ENCODE measurements at regions not wholly inside any gene's neighbourhood (a gene's known extent, or its start where the extent isn't known, plus 50 kb on each side); places are given as distances from the start of the nearest gene placed in this dataset.

DNA sequence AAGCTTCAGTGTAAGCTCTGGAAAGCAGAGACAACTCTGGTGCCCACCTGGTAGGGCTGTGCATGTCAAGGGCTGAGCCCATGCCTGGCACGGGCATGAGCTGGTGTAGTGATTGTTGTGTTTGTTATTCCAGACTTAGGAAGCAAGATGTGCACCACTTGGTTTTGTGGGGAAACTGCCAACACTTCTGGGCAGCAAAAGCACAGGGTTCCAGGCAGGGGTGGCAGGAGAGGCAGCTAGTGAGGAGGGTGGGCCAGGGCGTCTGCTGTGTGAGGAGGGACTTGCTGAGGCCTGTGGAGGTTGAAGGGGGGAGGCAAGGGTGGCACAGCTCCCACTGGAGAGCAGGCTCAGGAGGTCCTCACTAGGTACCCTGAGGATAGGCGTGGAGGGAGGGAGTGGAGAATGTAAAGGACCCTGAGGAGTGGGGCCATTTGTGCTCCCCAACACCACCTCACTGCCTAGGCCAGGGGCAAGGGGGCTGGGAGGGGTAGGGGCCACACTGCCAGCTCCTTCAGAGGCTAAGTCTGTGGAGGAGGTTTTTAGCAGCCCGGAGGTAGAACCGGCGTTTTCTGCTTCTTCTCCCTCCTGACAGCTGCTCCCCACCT lies 104.0 kb upstream of the POU3F3 start:
- FAIRE-seq: no peak
- no peak for DNase-seq (ENCODE audit: low spot score)

DNA sequence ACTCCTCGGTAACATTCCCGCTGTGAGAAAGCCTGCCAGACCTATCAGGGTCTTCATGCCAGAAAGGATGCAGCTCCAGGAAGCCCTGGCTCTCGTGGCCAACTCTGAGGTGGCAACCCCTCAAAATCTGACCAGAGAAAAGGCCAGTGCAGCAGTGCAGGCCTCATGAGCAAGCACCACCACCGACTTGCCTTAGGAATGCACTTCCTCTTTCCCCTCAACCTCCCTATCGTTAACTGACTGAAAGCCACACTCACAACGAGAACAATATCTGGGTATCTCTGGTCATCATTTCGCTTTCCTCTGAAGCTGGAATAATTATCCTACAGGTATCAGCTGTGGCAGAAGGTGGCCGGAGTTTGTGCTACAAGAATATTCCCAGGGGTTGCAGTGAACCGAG lies 101.4 kb upstream of the POU3F3 start:
- no peak for DNase-seq (ENCODE audit: low spot score)
- FAIRE-seq: no peak

DNA sequence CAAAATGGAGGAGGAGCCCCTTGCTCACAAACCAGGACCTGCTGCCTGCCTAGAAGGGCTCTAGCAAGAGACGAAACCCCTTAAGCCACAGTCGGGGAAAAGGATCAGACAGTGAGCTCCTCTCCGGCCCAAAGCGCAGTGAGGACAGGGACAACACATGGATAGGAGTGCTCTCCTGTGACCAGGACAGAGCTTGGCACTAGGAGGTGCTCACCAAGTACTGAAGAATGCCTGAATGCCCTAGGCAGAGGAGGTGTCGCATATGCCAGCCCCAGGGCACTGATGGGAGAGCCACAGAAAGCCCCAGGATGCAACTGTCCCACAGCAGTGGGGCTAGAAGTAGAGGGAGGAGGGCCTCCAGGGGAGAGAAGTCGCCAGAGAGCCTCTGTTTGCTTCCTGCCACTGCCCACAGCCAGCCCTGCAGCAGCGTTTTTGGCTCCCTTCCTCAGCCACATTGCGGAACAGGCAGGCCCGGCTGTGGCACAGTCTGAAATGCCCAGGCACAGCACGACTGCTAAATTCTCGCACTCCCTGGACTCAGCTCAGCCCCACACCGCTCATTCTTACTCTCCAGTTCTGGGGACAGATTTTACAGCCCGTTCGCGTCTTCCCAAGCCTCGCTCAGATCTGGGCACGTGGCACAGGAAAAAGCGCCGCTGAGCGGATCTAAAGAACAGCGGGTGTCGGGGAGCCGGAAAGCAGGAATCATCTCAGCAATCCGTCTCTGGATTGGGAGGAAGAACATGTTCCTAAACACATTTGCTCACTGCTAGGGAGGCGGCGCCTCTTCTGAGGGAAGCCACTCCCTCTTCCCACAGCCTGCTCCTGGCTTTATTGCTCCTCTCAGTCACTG lies 98.7 kb upstream of the POU3F3 start:
- no peak for FAIRE-seq
- no peak for DNase-seq (ENCODE audit: low spot score)

DNA sequence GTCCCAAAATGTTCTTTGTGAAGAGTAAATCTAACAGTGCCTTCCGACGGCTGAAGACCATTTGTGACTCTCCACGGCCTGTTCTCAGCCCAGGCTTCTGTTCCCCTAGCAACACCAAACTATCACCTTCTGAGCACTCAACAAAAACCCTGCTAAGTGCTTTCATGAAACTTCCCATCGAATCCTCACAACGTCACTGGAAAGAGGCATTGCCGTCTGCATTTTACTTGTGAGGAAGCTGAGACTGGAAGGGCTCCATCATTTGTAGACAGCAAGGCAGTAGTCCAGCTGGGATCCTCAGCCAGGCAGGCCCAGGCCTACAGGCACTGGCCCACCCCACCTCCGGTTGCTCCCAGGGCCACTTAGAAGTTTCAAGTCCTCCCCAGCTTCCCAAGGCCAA lies 97.8 kb upstream of the POU3F3 start:
- DNase-seq (ENCODE audit: low spot score) (no peak), FAIRE-seq (no peak)

DNA sequence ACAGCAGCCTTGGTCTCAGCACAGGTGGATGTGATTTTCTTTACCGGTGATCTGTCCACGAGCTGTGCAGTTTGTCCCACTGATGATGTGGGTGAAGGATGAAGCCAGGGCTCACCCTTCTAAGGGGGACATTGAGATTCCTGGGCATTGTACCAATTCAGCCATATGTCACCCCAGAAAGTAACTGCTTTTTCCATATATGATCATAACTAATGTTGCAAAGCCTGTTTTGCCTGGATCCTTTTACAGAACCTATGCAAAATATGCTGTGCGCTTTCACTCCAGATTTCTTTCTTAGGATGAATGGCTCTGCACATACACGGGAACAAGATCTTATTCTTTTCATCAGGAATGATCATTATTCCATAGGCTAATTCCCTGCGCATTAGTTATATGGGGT lies 96.9 kb upstream of the POU3F3 start:
- DNase-seq (ENCODE audit: low spot score) (no peak), FAIRE-seq (no peak)

DNA sequence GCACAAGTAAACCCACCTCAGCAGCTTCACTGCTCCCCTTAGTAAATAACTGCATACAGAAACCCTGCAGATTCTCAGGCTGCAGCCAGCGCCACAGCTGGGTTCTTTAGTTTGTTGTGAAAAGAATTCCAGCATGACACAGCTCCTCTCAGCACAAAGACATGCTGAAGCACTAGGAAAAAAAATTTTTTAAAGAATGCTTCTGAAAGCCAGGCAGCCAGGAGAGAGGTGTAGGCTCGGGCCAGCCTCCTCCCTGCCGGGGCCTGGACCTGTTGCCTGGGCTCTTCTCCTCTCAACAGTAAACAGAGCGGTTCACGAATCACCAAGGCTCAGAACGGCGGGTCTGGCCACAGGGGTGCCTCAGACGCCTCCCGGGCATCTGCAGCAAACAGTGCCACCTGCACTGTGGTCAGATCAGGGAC lies 95.7 kb upstream of the POU3F3 start:
- no peak for DNase-seq (ENCODE audit: low spot score)
- FAIRE-seq: no peak

DNA sequence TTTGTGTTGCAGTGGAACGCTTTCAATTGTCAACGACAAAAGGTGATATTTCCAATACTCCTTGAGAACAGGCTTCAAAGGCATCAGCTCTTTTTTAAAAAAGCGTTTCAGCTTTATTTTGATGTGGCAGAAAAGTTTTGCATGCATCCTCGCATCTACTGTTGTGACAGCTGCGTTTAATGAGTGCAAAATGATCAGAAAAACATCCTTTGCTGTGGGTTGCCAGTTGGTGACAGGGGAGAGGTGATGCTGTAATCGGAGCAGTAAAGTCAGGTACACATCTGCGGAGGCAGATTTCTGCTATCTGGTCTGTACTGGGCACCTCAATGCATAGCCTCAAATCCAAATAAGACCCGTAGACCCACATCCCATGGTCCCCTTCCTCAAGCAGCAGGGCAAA lies 91.9 kb upstream of the POU3F3 start:
- DNase-seq (ENCODE audit: low spot score) (no peak), FAIRE-seq (no peak)

DNA sequence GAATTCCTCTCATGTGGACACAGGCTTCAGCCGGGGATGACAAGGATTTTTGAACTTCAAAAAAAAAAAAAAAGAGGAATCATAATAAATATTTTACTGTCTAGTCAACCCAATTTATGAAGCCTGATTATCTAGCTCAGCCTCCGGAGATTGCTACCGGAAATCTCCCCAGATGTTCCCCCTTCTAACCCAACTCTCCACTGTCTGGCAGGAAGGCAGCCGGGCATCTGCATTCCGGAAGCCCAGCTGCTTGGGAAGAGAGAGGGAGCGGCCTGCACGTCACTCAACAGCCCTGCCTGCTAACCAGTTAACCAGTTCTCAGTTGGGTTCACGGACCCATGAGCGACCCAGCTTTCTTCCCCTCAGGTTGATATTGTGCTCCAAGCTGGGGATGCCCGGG lies 87.2 kb upstream of the POU3F3 start:
- DNase-seq (ENCODE audit: low spot score): no peak
- FAIRE-seq: no peak

DNA sequence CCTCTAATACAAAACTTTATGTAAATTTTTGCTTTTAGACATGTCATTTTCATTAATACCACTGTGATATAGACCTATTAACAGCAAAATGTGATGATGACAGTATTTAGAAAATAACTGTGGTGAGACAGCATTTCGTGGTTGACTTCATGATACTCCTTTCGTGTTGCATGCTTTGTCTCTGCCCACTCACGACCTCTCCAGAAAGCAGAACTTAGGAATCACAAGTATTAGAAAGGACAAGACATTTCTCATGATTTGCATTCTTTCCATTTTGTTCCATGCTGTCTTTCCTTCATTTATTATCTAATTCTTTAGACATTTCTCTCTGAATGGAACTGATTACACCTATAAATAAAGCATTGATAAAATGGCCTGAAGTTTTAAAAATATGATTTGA lies 85.2 kb upstream of the POU3F3 start:
- DNase-seq (ENCODE audit: low spot score) (no peak), FAIRE-seq (no peak)

DNA sequence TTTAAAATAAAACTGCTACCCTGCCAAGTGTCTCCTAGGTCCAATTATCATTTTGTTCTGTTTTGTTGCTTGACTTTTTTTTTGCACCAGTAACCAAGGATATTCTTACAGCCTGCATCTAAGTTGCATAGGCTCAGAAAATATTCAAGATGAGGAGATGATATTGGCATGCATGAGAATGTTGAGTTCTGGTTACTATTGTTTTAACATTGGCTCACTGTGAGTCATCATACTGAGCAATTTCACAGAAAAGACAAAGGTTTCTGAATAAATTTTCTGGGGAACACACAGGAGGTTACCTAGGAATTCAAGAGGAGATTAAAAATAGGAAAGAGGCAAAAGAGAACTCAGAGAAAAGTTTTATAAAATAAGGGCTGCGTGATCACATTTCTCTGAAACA lies 84.8 kb upstream of the POU3F3 start:
- FAIRE-seq (no peak), DNase-seq (ENCODE audit: low spot score) (no peak)

DNA sequence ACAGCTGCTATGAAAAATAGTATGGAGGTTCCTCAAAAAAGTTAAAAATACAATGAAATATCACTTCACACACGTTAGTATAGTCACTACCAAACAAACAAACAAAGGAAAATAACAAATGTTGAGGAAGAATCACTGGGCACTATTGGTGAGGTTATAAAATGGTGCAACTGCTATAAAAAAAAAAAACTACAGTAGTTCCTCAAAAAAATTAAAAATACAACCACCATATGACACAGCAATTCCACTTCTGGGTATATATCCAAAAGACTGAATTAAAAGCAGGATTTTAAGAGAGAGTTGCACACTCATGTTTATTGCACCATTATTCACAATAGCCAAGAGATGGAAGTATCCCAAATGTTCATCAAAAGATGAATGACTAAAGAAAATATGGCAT lies 80.9 kb upstream of the POU3F3 start:
- FAIRE-seq: no peak
- no peak for DNase-seq (ENCODE audit: low spot score)

DNA sequence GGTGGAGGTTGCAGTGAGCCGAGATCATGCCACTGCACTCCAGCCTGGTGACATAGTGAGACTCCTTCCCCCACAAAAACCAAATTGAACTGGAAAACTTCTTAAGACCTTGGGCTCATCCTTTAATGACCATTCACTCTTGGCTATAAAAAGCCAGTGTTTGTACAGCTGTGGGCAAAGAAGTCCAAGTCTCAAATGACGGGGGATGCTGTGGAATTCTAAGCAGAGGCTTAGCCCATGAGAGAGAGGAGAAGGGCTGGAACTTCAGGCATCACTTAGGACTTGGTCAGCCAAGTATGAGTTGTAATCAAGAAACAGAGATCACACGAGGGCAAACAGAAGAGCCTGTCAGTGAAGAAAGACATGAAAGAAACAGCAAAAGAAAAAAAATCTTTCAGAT lies 79.3 kb upstream of the POU3F3 start:
- DNase-seq (ENCODE audit: low spot score) (no peak), FAIRE-seq (no peak)

DNA sequence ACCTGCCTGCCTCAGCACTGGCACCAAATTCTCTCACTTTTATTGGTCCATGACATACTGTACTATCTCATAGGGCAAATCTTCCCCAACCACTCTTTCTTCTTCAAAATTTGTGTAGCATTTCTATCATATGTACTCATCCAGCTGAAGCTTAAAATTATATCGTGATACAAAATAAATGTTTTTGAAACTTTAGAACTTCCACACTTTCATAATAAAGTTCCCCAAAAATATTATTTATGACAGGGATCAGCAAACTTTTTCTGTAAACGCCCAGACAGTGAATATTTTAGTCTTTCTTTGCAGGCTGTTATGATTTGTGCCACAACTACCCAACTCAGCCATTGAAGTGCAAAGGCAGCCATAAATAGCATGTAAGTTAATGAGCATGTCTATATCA lies 76.2 kb upstream of the POU3F3 start:
- DNase-seq (ENCODE audit: low spot score): no peak
- no peak for FAIRE-seq

DNA sequence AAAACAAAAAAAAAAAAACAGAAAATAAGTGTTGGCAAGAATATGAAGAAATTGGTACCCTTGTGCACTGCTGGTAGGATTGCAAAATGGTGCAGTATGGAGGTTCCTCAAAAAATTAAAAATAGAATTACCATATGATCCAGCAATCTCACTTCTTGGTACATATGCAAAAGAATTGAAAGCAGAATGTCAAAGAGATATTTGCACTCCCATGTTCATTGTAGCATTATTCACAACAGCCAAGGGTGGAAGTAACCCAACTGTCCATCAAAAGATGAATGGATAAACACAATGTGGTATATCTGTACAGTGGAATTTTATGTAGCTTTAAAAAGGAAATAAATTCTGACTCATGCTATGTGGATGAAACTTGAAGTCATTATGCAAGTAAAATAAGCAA lies 72.8 kb upstream of the POU3F3 start:
- DNase-seq (ENCODE audit: low spot score): no peak
- FAIRE-seq: no peak

DNA sequence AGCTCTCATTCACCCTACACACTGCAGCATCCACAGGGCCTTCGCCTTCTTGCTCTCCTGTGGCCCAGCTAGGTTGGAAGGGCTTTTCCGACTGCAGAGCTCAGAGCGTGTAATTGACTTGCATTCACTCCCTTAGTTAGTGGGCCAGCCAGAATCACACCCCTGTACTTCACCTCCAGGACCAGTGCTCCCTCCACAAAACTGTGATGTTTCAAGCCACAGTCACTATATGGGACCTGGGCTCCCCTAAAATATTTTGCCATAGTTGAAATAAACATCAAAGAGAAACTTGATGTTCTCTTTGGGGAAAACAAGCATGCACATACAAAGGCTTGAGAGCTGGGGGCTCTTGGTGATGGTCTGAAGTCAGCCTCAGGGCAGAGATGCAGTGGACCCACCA lies 69.7 kb upstream of the POU3F3 start:
- FAIRE-seq: no peak
- no peak for DNase-seq (ENCODE audit: low spot score)

DNA sequence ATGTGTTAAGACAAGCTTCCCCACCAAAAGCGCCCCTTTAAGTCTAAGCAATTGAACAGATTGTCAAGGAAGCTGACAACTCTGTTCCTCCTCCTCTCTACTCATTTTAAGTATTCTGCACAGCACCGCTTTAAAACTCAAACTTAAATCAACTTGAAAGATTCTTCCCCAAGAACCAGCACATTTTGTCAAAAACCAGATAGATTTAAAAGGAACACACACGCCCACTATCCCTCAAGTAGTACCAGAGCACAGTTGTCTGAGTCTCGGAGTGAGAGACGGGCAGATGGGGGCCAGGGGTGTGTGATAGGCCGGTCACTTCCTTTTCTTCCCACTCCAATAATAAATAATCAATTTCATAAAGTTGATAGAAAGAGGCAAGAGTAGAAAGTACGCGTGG lies 67.7 kb upstream of the POU3F3 start:
- FAIRE-seq: no peak

DNA sequence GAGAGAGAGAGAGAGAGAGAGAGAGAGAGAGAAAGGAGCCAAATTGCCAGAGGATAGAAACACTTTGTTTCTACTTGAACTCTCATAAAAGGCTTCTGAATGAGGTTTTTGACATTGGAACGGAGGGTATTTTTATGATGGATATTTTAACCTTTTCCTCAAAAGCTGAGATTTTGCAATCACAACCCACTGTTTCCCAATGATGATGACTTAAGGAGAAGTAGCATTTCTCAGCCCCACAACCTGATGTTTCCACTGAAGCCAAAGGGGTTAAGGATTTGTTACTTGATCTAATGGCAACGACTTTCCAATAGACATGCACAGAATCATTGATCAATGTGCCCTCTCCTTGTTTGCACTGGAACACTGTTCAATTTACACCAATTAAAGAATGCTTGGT lies 67.1 kb upstream of the POU3F3 start:
- DNase-seq (ENCODE audit: low spot score) (no peak), FAIRE-seq (no peak)

More for the DNA sequence above, 67.7 kb upstream of the POU3F3 start:
- no peak for DNase-seq (ENCODE audit: low spot score)

DNA sequence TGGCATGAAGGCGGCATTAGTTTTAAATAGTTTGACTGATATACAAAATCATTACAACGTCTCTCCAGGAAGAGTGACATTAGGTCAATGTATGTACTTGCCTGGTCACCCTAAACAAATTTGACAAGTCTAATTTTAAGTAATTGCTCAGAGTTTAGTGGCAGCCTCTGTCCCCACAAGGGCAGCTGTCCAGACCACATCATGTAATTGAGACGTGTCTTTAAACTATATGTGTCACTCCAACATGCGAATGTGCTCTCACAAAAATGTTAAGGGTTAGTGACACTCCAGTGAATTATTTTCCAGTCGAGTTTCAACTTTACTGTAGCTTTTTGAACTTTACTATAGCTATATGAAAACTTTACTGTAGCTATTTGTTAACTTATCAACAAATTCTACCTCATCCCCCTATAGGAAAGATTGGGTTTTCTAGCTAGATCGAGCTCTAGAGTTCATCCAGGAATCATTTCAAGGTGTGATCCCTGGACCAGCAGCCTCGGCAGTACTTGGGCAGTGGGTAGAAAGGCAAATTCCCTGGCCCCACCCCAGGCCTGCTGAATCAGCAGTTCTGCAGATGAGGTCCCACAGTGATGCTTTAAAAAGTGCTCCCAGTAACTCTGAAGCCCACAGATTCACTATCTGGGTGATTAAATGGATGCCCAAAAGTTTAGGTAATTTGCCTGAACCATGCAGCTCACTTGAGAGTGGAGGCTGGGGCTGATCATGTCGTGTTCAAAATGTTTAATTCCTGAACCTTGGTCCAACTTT lies 66.4 kb upstream of the POU3F3 start:
- DNase-seq (ENCODE audit: low spot score): no peak
- no peak for FAIRE-seq

DNA sequence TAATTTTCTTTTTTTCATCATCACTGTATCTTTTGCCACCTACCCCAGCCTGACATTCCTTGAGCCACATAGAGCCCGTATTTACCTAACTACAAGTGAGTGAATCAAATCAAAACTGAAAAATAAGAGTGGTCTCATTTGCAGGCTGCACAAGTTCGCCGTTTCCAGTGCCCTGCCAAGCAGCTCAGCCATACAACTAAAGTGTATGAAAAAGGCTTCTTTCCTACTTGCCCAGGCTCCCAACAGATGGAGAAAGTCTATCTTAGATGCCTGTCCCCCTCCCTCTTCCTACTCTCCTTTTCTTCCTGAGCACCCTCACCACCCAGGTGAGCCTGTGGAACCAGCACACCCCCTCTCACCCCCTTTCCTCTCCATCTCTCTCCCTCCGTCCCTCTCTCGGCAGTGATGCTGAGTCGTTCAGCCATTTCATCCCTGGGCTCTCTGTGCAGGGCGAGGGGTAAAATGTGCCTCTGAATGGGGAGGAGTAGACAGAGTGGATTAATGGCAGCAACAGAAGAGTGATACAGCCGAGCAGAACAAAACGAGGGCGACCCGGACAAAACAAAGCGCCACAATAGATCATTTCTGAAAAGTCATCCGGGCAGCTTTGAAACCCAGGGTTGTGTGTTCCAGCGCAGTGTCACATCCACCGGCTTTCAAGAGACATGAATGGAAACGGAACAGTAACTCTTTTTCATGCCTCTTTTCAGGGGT lies 65.0 kb upstream of the POU3F3 start:
- DNase-seq (ENCODE audit: low spot score) (no peak), FAIRE-seq (no peak)

DNA sequence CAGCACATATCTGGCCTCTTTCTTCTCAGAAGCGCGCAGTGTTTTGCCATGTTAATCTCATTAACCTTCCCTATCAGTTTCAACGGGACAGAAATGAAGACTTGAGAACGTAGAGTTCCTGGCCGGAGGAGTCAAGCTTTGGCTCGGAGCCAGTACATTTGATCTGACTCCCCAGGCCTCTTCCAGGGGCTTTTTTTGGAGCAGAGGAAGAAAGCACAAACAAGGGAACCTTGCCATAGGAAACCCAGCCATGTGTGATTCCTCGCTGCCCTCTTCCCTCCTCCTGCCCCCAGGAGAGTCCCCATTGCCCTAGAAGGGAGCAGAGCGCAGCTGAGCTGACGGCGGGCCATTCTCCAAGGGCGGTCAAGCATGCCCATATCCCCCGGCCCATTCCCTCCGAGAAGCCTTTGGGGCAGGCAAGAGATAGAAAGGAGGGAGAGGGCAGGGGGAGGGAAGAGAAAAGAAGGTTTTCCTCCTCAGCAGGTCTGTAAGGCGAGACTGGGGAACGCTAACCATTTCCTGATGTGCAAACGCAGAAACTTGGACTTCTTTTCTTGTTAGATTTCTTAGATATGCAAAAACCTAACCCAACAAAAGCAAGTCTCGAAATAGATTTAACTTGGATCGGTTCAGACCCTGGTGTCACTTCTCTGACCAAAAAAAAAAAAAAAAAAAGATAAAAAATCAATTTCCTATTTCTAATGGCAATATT lies 63.7 kb upstream of the POU3F3 start:
- FAIRE-seq (no peak), DNase-seq (ENCODE audit: low spot score) (no peak)

DNA sequence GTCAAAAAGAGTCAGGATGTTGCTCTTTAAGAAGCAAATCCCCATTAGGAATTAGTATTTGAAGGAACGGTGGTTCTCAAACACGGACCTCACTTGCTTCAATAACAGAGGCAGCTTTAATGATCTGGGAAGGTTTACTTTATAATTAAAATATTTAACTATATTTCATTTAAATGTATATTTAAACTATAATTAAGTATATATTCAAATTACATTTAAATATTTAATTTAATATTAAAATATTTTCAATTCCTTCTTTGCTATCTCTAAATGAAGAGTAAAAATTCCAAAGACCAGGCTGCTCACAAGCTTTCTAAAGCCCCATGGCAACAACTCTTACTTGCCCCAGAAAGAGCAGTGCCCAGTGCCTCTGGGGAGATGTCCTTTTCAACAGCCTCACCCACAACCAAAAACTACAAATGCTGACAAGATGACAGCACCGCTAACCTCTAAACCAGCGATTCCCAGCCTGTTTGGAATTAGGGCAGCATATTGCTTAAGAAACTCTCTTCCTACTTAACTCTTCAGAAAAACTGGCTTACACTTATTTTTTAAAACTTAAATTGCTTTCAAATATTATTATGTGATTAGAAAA lies 62.9 kb upstream of the POU3F3 start:
- FAIRE-seq (no peak), DNase-seq (ENCODE audit: low spot score) (no peak)
